HEK293T (cell line): ENCODE measurements at regions not wholly inside any gene's neighbourhood (a gene's known extent, or its start where the extent isn't known, plus 50 kb on each side); places are given as distances from the start of the nearest gene placed in this dataset.

ENCODE experiments used
- BHLHE40 ChIP-seq: fragments of 450-650 bp; IDR thresholded peaks from 2 replicates; pipeline ENCODE4 v1.6.1; 2016; ENCODE audit warnings: mild to moderate bottlenecking, moderate library complexity, borderline replicate concordance
- SUZ12 ChIP-seq: fragments of 450-650 bp; IDR thresholded peaks from 2 replicates; pipeline ENCODE4 v1.6.1; 2016; ENCODE audit warnings: mild to moderate bottlenecking

DNA sequence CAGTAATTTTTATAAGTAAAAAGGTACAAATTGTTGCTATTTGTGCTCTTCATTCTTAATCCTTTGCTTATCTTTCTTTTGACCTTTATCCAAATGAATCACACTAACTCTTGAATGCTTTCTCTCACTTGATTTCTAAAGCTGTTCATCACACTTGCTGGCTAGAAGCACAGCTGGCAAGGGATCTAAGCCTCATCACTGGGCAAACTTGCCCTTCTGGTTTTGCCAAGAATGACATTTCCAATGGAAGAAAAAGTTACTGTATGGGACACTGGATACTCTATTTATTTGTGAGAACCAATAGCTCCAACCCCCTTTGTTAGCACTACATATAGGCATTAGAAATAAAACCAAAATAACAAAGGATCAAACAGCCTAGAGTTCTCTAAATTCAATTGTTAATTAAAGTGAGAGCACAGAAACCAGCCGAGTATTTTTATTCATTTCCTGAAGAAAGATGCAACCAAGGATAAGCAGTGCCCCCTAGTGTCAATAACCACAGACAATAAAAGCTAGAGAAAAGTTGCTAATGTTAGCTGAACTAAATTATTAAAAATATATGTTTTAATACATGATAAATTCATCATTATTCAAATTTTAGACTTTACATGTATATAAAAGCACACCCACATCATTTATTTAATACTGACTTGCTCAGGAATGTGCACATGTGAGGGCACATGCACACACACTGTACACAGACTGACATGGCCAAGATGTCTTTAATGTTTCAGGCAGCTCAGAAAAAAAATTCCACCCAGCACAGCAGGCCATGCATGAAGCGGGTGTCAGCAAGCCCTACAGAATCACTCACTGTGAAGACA, 59.8 kb upstream of the POU5F2 start:
- TF ChIP-seq SUZ12 = no peak
- no peak for TF ChIP-seq BHLHE40
